ENCODE measurements at regions not wholly inside any gene's neighbourhood (a gene's known extent, or its start where the extent isn't known, plus 50 kb on each side); places are given as distances from the start of the nearest gene placed in this dataset.
"Not testable (repeated sequence)": the region's sequence is repeated elsewhere in the genome, so short reads cannot be mapped to it uniquely, and the experiment has no call there.

DNA sequence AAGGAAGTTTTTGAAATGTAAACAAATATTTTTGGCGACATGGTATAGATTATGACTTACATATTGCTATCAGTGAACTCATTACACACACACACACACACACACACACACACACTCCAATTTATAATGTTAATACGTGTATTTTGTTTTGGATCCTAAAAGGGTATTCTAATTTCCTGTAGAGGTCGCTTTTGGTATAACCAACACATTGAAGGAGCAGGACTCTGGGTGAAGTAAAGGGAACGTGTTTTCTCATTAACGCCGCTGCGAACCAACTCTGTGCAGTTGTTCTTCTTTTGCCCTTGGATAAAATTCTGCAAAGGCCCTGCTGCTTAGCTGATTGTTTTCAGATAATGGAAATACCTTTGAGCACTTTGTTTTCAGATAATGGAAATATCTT, 190.4 kb downstream of the PMAIP1 start:
- intact Hi-C loops (cut with DNase I, micrococcal nuclease) = no loop called here
- DNase-seq (no peak), ATAC-seq (no peak)

DNA sequence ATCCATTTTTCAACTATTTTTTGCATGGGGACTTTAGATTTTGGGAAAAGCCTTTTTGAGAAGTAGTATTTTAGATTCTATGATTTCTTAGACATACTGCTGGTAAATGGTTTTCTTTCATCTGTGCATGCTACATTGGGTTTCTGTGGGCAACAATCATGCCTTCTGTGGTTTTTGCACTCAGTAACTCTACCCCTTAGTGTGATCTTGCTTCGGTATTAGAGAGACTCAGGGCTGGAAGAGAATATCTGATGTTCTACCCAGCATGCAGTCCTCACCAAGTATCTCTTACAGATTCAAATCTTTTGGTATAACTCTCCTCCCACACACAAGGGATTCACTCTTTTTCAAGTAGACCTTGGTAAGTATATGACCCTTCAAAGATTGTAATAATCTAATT, 183.0 kb downstream of the PMAIP1 start:
- intact Hi-C loops (cut with DNase I, micrococcal nuclease) = no loop called here
- ATAC-seq (no peak), DNase-seq (no peak)

DNA sequence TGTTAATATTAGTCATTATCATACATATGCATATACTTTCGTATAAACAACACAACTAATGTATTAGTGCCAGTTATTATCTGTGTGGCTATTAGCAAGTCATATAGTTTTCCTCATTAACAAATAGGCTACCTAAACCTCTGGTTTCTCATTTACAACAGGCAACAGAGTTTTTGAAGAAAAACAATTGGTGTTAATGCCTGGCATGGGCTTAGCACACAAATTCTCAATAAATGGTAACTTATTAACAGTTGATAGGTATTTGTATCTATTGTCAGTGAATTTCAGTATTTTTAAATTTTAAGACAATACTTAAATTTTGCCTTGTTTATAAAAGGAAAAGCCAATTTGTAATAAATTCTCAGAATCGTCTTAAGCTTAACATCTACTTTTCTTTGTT, 182.5 kb downstream of the PMAIP1 start:
- intact Hi-C loops (cut with DNase I, micrococcal nuclease) = no loop called here
- ATAC-seq = no peak
- no peak for DNase-seq

DNA sequence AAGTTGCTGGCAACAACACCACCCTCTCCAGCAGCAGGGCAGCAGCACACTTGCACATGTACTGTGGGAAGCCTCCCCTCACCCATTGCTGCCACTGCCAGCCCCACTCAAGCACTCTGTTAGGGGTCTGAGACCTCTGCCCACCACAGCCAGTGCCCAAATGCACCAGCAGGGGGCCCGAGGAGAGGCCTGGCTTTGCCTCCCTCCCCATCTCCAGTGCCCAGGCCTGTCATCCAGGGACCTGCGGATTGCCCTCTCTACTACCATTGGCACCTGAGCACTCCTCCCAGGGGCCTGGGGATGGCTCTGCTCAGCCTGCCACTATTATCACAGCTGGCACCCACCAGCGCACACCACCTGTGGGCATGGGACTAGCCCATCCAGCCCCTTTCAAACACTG, 175.7 kb downstream of the PMAIP1 start:
- ATAC-seq = no peak
- DNase-seq = no peak
- intact Hi-C loops (cut with DNase I, micrococcal nuclease) = no loop called here

DNA sequence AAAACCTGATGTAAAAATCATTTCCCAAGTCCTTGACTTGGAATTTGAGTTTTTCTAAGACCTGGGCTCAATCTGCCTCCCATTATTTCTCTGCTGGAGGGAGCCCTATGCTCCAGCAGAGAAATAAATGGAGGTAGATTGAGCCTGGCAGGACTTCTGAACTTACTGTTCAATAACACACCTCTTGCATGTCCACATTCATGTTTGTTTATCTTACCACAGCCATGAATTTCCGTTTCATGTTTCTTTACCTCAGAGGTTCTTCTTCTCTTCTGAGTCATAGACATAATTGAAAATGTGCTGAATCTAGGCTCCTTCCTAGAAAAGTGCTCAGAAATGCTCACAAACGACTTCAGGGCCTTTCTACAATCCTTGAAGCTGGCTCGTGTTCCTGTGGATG, 170.8 kb downstream of the PMAIP1 start:
- no peak for DNase-seq
- no peak for ATAC-seq
- intact Hi-C loops (cut with DNase I, micrococcal nuclease) = no loop called here

DNA sequence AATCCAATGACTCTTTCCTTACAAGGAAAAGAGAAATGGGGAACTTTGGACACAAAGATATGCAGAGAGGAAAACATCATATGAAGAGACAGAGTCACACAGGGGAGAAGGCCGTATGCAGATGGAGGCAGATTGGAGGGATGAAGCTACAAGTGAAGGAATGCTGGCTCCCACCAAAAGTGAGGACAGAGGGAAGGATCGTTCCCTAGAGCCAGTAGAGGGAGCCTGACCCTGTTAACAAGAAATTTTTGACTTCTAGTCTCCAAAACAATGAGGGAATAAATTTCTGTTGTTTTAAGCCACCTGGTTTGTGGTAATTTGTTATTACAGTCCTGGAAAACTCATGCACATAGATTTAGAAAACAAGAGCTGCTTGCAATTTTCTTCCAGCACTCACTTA, 169.3 kb downstream of the PMAIP1 start:
- ATAC-seq (no peak), DNase-seq (no peak)
- intact Hi-C loops (cut with DNase I, micrococcal nuclease) = no loop called here

DNA sequence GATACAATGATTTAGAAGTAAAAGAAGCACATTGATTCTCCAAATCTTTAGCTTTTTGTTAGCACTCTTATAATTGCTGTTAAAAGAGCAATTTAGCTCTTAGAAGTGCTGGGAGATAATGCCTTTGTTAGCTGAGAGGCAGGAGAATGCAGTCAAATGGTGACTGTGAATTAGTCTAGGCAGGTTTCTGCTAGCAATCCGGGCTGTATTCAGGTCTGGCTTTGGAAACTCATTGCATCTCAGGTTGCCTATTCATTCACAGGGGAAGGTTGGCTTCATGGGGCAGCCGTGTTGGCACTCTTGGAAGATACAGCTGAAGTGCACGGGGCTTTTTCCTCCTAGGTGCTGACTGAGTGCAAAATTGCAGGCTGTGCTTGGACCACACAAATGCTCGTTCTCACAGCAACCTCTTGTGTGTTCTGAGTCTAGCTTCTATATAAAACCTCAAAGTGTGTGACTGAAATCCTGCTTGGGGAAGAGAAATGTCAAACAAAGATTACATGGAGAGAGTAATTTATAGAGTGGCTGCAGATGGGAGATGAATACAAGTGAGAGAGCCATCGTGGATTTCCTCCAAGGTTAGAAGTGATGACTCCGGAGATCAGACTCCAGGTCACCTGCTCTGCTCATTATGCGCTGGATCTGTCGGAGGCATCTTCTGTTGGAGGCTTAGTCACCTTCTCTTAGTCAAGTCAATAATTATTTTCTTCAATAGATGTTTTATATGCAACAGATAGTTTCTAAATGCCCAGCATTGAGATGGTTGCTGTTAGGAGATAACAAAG, 167.8 kb downstream of the PMAIP1 start:
- DNase-seq (no peak), ATAC-seq (no peak)
- intact Hi-C loops (cut with DNase I, micrococcal nuclease) = no loop called here

DNA sequence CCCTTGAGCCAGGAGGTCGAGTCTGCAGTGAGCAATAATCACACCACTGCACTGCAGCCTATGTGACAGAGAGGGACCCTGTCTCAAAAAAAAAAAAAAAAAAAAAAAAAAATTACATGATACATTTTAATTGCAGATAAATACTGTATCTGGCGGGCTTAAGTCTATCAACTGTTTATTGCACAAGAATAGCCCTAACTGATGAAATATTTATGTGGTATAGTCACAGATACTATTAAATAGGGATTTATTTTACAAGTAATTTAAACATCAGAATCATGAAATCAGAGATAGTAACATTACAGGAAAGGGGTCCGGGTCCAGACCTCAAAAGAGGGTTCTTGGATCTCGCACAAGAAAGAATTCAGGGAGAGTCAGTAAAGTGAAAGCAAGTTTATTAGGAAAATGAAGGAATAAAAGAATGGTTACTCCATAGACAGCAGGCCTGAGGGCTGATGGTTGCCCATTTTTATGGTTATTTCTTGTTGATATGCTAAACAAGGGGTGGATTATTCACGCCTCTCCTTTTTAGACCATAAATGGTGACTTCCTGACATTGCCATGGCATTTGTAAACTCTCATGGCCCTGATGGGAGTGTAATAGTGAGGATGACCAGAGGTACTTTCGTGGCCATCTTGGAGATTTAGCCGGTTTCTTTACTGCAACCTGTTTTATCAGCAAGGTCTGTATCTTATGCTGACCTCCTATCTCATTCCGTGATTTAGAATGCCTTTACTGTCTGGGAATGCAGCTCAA, 166.6 kb downstream of the PMAIP1 start:
- intact Hi-C loops (cut with DNase I, micrococcal nuclease) = no loop called here
- DNase-seq (no peak), ATAC-seq (no peak)

DNA sequence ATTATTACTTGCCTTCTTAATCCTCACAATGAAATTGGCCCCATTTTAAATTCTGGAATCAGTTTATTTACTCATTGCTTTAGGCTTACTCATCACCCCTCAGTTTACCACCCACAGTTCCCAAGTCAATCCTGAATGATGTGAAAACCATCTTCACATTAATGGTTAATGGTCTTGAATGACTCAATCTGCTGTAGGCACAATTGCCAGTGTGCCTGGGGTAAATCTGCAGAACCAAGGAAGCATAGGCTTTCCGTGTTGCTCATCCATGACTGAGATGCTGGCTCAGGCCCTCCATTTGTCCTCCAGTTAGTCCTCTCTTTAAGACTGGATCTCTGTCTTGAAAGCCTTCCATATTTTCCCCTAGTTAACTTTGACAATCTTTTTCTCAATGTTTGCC, 164.5 kb downstream of the PMAIP1 start:
- ATAC-seq = no peak
- intact Hi-C loops (cut with DNase I, micrococcal nuclease) = no loop called here
- DNase-seq = no peak

DNA sequence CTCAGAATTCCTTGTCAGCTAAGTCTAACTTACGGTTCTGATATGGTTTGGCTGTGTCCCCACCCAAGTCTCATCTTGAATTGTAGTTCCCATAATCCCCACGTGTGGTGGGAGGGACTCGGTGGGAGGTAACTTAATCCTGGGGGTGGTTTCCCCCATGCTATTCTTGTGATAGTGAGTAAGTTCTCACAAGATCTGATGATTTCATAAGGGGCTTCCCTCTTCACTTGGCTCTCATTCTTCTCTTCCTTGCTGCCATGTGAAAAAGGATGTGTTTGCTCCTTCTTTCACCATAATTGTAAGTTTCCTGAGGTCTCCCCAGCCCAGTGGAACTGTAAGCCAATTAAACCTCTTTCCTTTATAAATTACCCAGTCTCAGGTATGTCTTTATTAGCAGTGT, 163.0 kb downstream of the PMAIP1 start:
- not testable (repeated sequence) for ATAC-seq

DNA sequence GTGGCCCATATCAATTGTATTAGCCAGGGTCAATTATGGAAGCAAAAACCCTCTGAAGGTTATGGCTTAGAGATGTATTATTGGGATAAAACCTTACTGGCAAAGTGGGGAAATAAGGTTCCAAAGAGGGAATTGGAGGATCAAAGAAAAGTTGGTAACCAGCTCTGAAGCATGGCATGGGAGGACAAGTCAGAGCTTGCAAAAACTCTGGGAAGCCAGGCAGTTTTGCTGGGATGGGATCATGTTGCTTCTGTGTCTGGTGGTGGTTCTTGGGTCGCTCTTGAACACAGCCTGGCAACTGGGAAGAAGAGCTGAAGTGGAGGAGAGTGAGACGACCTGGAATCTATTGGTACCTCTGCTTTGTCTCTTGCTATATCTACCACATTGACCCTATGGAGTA, 162.6 kb downstream of the PMAIP1 start:
- intact Hi-C loops (cut with DNase I, micrococcal nuclease) = no loop called here
- ATAC-seq = no peak
- no peak for DNase-seq

More for the DNA sequence above, 163.0 kb downstream of the PMAIP1 start:
- DNase-seq; intact Hi-C loops (cut with DNase I, micrococcal nuclease): not testable (repeated sequence)

DNA sequence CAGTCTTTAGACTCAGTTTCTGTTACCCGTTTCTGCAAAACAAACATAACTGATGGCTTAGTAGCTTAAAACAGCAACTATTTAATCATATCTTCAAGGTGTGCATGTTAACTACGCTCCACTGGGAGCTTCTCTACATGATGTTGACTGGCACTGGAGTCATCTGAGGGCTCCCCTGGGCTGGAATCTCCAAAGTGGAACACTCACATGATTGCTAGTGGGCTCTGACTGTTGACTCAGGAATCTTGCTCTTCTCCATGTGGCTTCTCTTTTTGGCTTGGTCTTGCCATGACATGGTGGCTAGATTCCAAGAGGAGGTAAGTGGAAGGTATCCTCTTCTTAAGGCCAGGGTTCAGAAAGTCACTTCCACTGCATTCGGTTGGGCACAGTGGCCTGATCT, 160.8 kb downstream of the PMAIP1 start:
- DNase-seq (no peak), ATAC-seq (no peak)
- intact Hi-C loops (cut with DNase I, micrococcal nuclease) = no loop called here

DNA sequence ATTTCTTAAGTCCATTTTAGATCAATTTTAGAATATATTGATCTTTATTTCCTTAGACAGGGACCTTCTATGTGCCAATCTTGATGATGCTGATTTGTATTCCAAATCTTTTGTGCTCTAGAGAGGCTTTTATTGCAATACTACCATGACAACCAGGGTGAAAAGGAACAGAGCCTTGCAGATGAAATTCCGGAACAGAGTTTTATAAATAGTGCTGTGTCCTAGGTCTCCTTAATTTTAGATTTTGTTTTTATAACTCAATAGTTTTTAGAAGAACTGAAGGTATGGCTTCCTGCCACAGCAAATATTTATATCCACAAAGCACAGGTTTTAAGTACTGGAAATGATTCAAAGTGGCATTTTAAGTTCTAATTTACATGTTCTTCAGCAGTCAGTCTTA, 160.2 kb downstream of the PMAIP1 start:
- ATAC-seq (no peak), DNase-seq (no peak)
- intact Hi-C loops (cut with DNase I, micrococcal nuclease) = no loop called here

DNA sequence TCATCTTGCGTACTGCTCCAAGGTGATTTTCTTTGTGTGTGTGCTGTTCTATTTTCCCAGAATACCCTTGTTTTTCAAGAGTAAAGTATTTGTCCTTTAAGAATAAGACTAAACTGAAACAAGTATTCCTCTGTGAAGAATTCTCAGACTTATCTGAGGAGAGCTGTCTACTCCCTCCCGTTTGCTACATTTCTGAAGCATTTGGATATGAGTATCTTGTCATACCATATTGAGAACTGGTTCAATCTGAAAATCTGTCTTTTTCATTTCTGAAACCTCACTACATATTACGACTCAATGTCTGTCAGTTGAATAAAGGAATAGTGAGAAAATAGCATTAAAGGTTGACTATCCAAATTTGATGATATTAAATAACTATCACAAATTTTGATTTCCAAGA, 159.4 kb downstream of the PMAIP1 start:
- intact Hi-C loops (cut with DNase I, micrococcal nuclease) = no loop called here
- DNase-seq (no peak), ATAC-seq (no peak)

DNA sequence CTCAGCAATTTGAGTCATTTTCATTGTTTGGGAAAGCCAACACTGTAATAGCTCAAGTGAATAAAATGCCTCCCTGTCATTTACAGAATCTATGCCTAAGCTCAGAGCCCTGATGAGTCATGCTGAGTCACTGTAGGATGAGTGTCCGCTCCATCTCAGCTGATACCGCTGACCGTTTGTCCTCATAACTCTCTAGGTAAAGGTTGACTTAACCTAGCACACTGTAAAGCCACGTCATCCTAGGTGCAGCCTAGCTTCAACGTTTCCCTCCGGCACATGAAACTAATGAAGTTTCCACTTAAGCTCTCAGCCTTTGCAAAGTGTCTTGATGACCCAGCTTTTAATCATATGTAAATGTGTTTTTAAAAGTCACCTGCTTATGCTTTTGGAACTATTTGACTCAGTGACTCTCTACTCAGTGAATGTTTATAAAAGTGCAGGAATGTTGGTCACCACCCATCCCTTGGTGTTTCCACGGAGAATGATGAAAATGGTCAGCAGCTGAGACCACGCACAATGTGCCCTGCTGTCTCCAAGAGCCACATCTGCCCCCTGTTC, 154.0 kb downstream of the PMAIP1 start:
- peak; percentile 48 for ATAC-seq
- no peak for DNase-seq
- intact Hi-C loops (cut with DNase I, micrococcal nuclease) = no loop called here

DNA sequence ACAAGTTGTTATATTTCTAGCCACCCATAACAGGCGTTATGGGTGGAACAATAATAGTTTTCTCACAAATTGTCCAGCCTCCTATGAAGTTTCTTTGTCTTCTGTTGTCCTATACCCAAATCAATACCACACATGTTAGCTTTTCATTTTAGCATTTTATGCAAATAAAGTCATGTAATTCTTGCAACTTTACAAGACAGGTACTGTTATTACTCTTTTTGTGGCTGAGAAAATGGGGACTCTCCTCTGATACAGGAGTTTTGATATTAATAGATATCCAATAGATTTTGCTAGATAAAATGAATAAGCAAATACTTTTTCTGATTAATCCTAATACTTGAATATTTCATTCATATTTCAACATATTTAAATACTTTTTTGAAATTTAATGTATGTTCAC, 151.0 kb downstream of the PMAIP1 start:
- DNase-seq (no peak), ATAC-seq (no peak)
- intact Hi-C loops (cut with DNase I, micrococcal nuclease) = no loop called here

DNA sequence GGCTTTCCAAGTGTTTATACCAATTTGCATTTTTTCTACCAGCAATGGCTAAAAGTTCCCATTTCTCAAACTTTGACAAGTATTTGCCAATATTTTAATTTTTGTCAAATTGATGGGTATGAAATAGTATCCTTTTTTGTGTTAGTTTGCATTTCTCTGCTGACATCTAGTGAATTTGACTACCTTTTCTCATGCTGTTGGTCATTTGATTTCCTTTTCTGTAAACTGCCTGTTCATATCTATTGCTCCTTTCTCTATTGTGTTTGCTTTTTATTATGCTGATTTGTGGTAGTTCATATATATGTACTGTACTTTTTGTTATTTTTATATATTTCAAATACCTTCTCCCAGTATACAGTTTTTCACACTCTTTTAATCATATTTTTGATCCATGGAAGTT, 149.4 kb downstream of the PMAIP1 start:
- ATAC-seq (no peak), DNase-seq (no peak)
- intact Hi-C loops (cut with DNase I, micrococcal nuclease) = no loop called here

DNA sequence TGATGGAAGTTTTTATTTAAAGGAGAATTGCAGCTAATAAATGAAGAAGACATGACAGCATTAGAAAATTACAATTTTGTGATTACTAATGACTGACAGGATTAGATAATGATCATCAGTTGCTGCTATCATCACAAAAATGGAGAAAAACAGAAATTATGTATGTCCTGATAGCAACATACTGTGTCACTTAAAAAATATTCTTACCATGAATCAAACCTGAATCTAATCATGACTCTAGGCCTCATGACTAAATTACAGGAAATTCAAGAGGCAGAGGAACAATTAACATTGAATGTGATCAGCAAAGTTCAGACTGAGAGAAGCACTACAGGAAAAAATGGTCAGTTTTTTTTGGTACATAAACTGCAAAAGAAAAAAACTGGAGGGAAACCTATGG, 147.8 kb downstream of the PMAIP1 start:
- intact Hi-C loops (cut with DNase I, micrococcal nuclease) = no loop called here
- ATAC-seq = no peak

DNA sequence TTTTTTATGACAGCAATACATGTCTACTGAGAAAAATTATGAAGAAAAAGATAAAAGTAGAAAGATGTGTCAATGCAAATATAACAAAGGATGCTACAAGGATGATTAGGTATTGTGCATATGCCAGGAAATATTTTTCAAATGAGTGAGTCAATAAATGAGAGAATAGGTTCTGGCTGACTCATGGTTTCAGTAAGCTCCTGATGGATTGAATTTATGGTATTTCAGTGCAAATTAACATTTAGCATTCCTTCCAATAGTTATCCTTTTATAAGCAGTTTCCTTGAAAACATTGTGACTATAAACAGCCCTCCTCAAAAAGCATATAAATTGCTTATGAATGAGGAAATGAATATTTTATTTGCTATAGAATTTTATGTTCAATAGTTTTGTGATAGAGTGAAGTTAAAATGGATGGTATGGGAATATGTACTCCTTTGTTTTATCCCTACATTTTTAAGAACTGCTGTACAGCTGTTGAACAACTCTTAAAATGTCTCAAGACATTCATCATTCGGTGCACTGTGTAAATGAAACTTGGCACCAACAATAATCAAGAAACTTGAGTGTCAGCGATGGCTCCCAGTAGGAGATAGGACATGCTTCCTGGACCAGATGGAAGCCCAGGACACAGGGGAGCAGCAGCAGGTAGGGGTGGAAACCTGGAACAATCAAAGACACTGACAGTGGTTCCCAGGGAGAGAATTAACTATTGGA, 144.7 kb downstream of the PMAIP1 start:
- intact Hi-C loops (cut with DNase I, micrococcal nuclease) = no loop called here
- DNase-seq (no peak), ATAC-seq (no peak)

More for the DNA sequence above, 147.8 kb downstream of the PMAIP1 start:
- no peak for DNase-seq

DNA sequence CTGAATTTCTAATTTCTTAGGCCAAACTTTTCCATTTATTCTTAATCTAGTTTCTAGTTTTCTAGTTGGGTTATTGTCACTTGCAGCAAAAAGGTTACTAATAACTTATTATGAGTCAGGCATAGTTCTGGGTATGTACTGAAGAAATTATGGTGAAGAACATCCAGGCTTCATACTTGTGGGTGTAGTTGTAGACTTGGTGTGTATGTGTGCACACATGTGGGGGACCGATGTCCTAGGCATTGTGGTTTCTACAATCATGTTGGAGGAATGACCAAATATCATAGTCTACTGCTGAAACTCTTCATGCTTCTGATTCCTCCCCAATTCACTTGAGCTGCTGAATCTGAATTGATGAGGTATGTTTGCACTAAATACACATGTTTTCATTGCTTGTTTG, 141.2 kb downstream of the PMAIP1 start:
- DNase-seq = no peak
- intact Hi-C loops (cut with DNase I, micrococcal nuclease) = no loop called here
- no peak for ATAC-seq

All from left colon (tissue), 2 donors.